DND-41 (cell line): ENCODE measurements at regions not wholly inside any gene's neighbourhood (a gene's known extent, or its start where the extent isn't known, plus 50 kb on each side); places are given as distances from the start of the nearest gene placed in this dataset.

Experiments
- ATAC-seq: fragments of 200-7000 bp; cut with Tn5 transposase; 3 replicates; pipeline ENCODE4 v1.9.1; 2021; ENCODE audit warnings: low read depth; ENCODE audit not compliant: insufficient read depth
- DNase-seq: peaks from one replicate; pipeline ENCODE4 v3.0.0-alpha.2; 2020
- H2AFZ ChIP-seq: 2 replicates; pipeline ENCODE4 v1.6.0; 2012; ENCODE audit warnings: low read depth, low read length
- H3K27ac ChIP-seq: 2 replicates; pipeline ENCODE4 v1.5.1; 2012; ENCODE audit warnings: low read length, inconsistent platforms
- H3K27me3 ChIP-seq: fragments of 200-600 bp; sonication (generic); 2 replicates; pipeline ENCODE4 v1.6.0; 2012; ENCODE audit warnings: low read length, mild to moderate bottlenecking, inconsistent platforms; ENCODE audit not compliant: insufficient read depth, poor library complexity
- H3K36me3 ChIP-seq: 2 replicates; pipeline ENCODE4 v1.5.1; 2012; ENCODE audit warnings: low read length, inconsistent platforms; ENCODE audit not compliant: insufficient read depth
- H3K4me1 ChIP-seq: 2 replicates; pipeline ENCODE4 v1.5.1; 2012; ENCODE audit warnings: mild to moderate bottlenecking, low read length; ENCODE audit not compliant: insufficient read depth
- H3K4me2 ChIP-seq: 2 replicates; pipeline ENCODE4 v1.6.0; 2012; ENCODE audit warnings: mild to moderate bottlenecking, moderate library complexity, low read length, inconsistent platforms; ENCODE audit not compliant: insufficient read depth
- H3K4me3 ChIP-seq, 2 experiments: fragments of 200-600 bp in 1 of 2; shearing (Covaris generic) in 1 of 2; 2 replicates each; pipeline ENCODE4 v1.5.1; 2012 to 2016; ENCODE audit warnings: inconsistent platforms in 2 of 2, low read length in 2 of 2, mild to moderate bottlenecking in 2 of 2, low read depth in 1 of 2, moderate library complexity in 1 of 2
- H3K79me2 ChIP-seq: 2 replicates; pipeline ENCODE4 v1.6.0; 2012; ENCODE audit warnings: low read length, inconsistent platforms; ENCODE audit not compliant: insufficient read depth
- H3K9ac ChIP-seq: 2 replicates; pipeline ENCODE4 v1.6.0; 2012; ENCODE audit warnings: low read depth, mild to moderate bottlenecking, inconsistent platforms, low read length, moderate library complexity
- H3K9me3 ChIP-seq: 2 replicates; pipeline ENCODE4 v1.5.1; 2012; ENCODE audit warnings: low read length, moderate library complexity, mild to moderate bottlenecking, inconsistent platforms; ENCODE audit not compliant: insufficient read depth, severe bottlenecking
- H4K20me1 ChIP-seq: 2 replicates; pipeline ENCODE4 v1.6.0; 2012; ENCODE audit warnings: low read length; ENCODE audit not compliant: insufficient read depth
- CTCF ChIP-seq: IDR thresholded peaks from 2 replicates; pipeline ENCODE4 v1.5.1; 2012; ENCODE audit warnings: borderline replicate concordance, low read length, moderate library complexity, mild to moderate bottlenecking; ENCODE audit not compliant: poor library complexity, severe bottlenecking; ENCODE audit errors: extremely low read depth
- EZH2 ChIP-seq: IDR thresholded peaks from 3 replicates; pipeline ENCODE4 v1.6.1; 2012; ENCODE audit warnings: borderline replicate concordance, low read depth, mild to moderate bottlenecking, moderate library complexity, low read length, inconsistent platforms; ENCODE audit not compliant: severe bottlenecking

GRCh38 chr5:117748336-117748735, 1173.7 kb upstream of the SEMA6A start:
- Histone ChIP-seq H3K4me2 (no peak overlapping the region), H4K20me1 (no peaks in the 10 kb centered on the region), H3K9ac (no peak overlapping the region), H2AFZ (no peak overlapping the region), H3K4me3 (no peak overlapping the region), H3K36me3 (no peaks in the 10 kb centered on the region), H3K9me3 (no peaks in the 10 kb centered on the region), H3K79me2 (no peaks in the 10 kb centered on the region), H3K27ac (no peak overlapping the region), H3K27me3 (no peaks in the 10 kb centered on the region), H3K4me1 (no peaks in the 10 kb centered on the region)
- DNase-seq (no peak), ATAC-seq (no peak)
- TF ChIP-seq CTCF (no peak), EZH2 (no peak)

- no peak for DNase-seq
- Histone ChIP-seq H3K79me2 (no peaks in the 10 kb centered on the region), H4K20me1 (no peaks in the 10 kb centered on the region), H3K4me2 (no peak overlapping the region), H3K9me3 (no peaks in the 10 kb centered on the region), H3K36me3 (no peaks in the 10 kb centered on the region), H3K27ac (no peak overlapping the region), H3K9ac (no peak overlapping the region), H3K4me3 (no peak overlapping the region), H3K27me3 (no peaks in the 10 kb centered on the region), H2AFZ (no peak overlapping the region), H3K4me1 (no peaks in the 10 kb centered on the region)
- no peak for ATAC-seq
- TF ChIP-seq EZH2 = no peak
- no peak for TF ChIP-seq CTCF
These were observed 1168.7 kb upstream of the SEMA6A start for GRCh38 chr5:117743337-117743736.

- no peaks in the 10 kb centered on the region for H3K79me2 ChIP-seq
- no peak overlapping the region for H2AFZ ChIP-seq
- no peaks in the 10 kb centered on the region for H3K36me3 ChIP-seq
- DNase-seq (no peak), ATAC-seq (no peak)
- no peaks in the 10 kb centered on the region for H3K27me3 ChIP-seq
- H3K9me3 ChIP-seq = no peaks in the 10 kb centered on the region
- H3K27ac ChIP-seq = no peak overlapping the region
- H4K20me1 ChIP-seq = no peaks in the 10 kb centered on the region
- no peak for TF ChIP-seq CTCF
- TF ChIP-seq EZH2 = no peak
- no peak overlapping the region for H3K9ac ChIP-seq
- H3K4me3 ChIP-seq = no peak overlapping the region
- H3K4me1 ChIP-seq = no peaks in the 10 kb centered on the region
- H3K4me2 ChIP-seq = no peak overlapping the region
These were observed 1167.1 kb upstream of the SEMA6A start for GRCh38 chr5:117741655-117742206.

- Histone ChIP-seq H3K4me1 (no peaks in the 10 kb centered on the region), H3K36me3 (no peaks in the 10 kb centered on the region), H3K4me2 (no peak overlapping the region), H3K9ac (no peak overlapping the region), H2AFZ (no peak overlapping the region), H3K9me3 (no peaks in the 10 kb centered on the region), H3K79me2 (no peaks in the 10 kb centered on the region), H3K27ac (no peak overlapping the region), H4K20me1 (no peaks in the 10 kb centered on the region), H3K27me3 (no peaks in the 10 kb centered on the region), H3K4me3 (no peak overlapping the region)
- TF ChIP-seq CTCF = no peak
- TF ChIP-seq EZH2 = no peak
- DNase-seq (no peak), ATAC-seq (no peak)
These were observed 1165.6 kb upstream of the SEMA6A start for GRCh38 chr5:117740268-117740667.
